LNCAP (cell line): ENCODE measurements at regions not wholly inside any gene's neighbourhood (a gene's known extent, or its start where the extent isn't known, plus 50 kb on each side); places are given as distances from the start of the nearest gene placed in this dataset.

ENCODE experiments used
- TF ChIP-seq, protein P1 (sequence below): fragments of 450-650 bp; IDR thresholded peaks from 2 replicates; pipeline ENCODE4 v1.5.1; 2017; ENCODE audit warnings: mild to moderate bottlenecking

DNA sequence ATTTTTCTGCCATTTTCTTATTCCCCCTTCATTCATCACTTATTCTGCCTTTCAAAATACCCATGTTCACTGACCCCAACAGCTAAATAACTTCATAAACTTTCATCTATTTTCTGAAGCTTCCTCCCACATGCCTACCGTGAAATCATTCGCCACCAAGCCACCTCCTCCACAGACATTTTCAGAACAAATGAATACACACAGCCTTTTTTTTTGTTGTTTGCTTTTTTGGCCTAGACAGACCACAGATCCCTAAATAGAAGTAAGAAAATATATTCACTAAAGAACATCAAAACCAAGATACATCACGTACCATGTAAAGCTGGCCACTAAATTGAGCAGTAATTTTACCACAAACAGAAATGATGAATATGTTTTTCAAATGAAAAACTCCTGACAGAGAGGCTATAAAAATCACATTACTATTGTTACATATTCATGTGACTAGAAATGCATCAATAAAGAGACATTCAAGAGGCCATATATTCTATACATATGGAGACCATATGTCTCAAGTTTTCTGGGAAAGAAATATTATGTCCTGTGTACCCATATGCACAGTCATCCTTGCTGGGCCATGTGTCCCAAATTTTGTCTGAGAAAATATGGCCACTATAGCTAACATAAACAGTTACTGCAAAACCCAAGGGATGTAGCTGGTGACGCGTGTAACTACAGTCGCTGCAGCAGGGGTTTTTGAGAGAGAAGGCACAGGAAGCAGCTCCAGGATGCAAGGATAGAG is 200.3 kb downstream of the FBXO15 start:
- TF ChIP-seq, protein P1, sequence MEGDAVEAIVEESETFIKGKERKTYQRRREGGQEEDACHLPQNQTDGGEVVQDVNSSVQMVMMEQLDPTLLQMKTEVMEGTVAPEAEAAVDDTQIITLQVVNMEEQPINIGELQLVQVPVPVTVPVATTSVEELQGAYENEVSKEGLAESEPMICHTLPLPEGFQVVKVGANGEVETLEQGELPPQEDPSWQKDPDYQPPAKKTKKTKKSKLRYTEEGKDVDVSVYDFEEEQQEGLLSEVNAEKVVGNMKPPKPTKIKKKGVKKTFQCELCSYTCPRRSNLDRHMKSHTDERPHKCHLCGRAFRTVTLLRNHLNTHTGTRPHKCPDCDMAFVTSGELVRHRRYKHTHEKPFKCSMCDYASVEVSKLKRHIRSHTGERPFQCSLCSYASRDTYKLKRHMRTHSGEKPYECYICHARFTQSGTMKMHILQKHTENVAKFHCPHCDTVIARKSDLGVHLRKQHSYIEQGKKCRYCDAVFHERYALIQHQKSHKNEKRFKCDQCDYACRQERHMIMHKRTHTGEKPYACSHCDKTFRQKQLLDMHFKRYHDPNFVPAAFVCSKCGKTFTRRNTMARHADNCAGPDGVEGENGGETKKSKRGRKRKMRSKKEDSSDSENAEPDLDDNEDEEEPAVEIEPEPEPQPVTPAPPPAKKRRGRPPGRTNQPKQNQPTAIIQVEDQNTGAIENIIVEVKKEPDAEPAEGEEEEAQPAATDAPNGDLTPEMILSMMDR, result no peak

DNA sequence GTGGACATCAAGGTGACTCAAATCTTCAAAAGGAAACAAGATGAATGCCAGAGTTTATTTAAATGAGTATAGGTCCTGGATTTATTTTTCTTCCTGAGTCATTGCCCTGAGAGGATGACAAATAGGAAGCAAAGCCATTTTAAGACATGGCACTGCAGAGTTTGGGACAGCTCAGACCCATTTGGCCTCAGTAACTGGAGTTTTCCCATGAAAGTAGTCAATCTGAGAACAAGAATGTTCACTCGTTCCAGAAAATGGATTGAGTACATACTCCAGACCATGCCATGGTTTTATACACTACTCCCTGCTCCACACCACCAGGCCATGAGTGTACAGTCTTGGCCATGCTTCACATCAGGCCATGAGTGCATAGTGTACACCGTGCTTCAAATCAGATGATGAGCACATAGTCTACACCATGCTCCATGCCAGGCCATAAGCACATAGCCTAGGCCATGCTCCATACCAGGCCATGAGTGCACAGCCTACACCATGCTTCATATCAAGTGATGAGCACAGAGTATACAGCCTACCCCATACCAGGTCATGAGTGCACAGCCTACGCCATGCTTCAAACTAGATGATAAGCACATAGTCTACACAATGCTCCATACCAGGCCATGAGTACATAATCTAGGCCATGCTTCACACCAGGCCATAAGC is 202.4 kb downstream of the FBXO15 start:
- TF ChIP-seq, protein P1, result no peak

DNA sequence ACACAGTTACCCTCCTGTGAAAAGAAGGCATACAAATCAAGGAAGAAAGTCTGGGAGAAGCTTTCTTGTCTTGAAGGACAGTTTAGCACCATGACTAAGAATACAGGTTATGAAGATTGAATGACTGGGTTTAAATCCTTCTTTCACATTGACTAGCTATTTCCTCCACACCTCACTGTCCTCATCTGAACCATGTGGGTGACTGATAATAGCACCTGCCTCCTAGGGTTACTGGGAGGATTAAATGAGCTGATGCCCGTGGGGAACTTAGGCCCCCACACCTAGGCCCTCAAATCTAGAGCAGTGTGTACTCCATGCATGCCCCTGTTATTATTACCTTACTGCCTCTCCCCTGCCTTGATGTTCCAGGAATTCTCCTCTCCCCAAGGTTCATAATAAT is 202.9 kb downstream of the FBXO15 start:
- TF ChIP-seq, protein P1, result no peak

DNA sequence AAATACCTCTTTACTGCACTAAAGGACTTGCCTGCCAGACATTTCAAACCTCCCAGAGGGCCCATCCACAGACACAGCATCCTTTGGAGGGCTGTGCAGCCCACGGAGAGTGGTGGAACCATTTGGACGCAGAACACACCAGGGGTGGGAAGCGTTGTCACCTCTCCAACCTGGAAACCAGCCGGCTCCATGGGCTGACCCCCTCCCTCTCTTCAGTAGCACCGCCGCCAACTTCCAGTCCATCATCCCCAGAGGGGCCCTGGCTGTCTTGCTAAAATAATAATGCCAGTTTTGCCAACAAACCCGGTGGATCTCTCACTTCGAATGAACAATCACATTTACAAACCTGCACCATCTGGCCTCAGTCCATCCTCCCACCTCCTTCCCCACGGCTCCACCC is 203.9 kb downstream of the FBXO15 start:
- TF ChIP-seq, protein P1, result no peak

DNA sequence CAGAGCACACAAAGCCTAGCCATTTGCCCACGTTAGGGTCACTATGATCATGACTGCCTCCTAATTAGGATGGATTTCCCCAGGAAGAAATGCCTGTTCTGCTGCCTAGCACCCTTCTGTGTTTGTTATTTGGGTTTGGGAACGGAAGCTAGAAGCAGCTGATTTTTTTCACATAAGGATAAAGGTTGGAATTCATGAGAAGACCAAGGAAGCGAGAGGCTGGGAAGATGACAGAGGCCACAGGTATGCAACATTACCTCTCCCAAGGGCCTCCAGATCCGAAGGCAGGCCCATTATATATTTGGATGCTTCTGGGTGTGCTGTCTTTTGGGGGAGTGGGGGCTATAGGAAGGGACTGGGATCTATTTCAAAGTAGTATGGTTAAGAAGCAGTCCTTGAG is 204.7 kb downstream of the FBXO15 start:
- TF ChIP-seq, protein P1, result no peak

DNA sequence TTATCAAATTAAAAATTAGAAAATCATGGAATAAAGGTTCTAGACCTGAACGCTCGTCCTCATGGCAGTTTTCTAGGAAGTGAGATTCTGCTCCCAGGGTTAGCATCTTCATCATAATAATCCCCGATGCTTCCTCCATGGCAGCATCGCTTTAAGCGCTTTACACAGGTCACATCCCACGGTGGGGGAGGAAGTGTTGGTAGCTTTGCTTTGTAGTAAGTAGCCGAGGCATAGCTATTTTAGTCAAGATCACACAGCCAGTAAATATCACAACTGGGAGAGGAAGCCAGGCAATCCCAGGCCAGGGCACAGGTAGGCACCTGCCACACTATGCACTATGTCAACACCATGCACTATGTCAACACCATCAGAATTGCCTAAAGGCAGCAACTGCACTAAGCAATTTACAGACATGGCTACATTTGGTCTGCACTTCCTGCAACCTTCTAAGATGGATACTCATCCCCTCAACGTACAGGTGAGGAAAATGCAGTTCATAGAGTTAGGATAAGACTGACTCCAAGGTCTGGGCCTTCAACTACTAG is 205.5 kb downstream of the FBXO15 start:
- TF ChIP-seq, protein P1, result no peak

DNA sequence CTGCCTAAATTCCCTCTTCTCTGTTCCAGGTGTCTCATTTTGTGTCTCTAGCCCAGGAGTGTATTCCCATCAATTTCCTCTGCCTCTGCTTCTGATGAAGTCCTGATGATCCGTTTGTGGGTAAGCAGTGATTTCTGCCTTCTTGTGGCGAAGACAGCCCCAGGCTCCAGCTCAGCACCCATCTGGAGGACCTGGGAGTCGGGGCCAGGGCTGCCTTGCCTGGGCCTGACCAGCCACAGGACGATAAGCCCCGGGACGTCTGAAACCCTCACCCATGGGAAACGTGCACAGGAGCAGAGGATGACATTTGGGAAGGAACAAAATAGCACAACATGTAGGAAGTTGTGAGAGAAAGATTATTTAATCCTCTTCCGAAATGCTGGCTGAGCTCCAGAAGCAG is 206.9 kb downstream of the FBXO15 start:
- TF ChIP-seq, protein P1, result no peak
